ENCODE measurements at regions not wholly inside any gene's neighbourhood (a gene's known extent, or its start where the extent isn't known, plus 50 kb on each side); places are given as distances from the start of the nearest gene placed in this dataset.
A peak's percentile ranks its signal among the peaks of the same experiment; 100 is the strongest.

GRCh38 chr12:68449196-68449595, 117.0 kb upstream of the MDM1 start:
- H3K36me3 ChIP-seq (ENCODE audit: insufficient read depth) = no peaks in the 10 kb centered on the region
- no peak overlapping the region for H3K4me3 ChIP-seq (IDR thresholded peaks at IDR 0.05; ENCODE audit: insufficient read depth, low read depth, low read length)
- H3K4me2 ChIP-seq = no peak overlapping the region; the same call in 1 of the 2 replicates
- no peaks in the 10 kb centered on the region for H3K27me3 ChIP-seq (ENCODE audit: insufficient read depth, low read depth)
- H3K9ac ChIP-seq = no peak overlapping the region
- no peak overlapping the region for H3K27ac ChIP-seq
- H2AFZ ChIP-seq (ENCODE audit: low read depth) = no peak overlapping the region
- no peaks in the 10 kb centered on the region for H3K79me2 ChIP-seq (ENCODE audit: insufficient read depth, low read depth)
- H4K20me1 ChIP-seq (ENCODE audit: insufficient read depth) = no peaks in the 10 kb centered on the region
- TF ChIP-seq CTCF (conservative IDR thresholded peaks at IDR 0.05; ENCODE audit: low read depth, low read length) = no peak
- H3K4me1 ChIP-seq (ENCODE audit: low read depth, poor library complexity, severe bottlenecking) = peaks cover 43% of the 10 kb centered on the region

GRCh38 chr12:68450947-68451260, 118.7 kb upstream of the MDM1 start:
- no peaks in the 10 kb centered on the region for H4K20me1 ChIP-seq (ENCODE audit: insufficient read depth)
- peak overlapping the region; percentile 58 for H3K27ac ChIP-seq
- peak overlapping the region; percentile 19; the same call in 1 of the 2 replicates for H3K9ac ChIP-seq
- H3K4me3 ChIP-seq (IDR thresholded peaks at IDR 0.05; ENCODE audit: insufficient read depth, low read depth, low read length) = no peak overlapping the region
- H3K4me1 ChIP-seq (ENCODE audit: low read depth, poor library complexity, severe bottlenecking) = peaks cover 60% of the 10 kb centered on the region
- peak overlapping the region; percentile 55 for H2AFZ ChIP-seq (ENCODE audit: low read depth)
- H3K79me2 ChIP-seq (ENCODE audit: insufficient read depth, low read depth) = no peaks in the 10 kb centered on the region
- no peaks in the 10 kb centered on the region for H3K27me3 ChIP-seq (ENCODE audit: insufficient read depth, low read depth)
- H3K36me3 ChIP-seq (ENCODE audit: insufficient read depth) = no peaks in the 10 kb centered on the region
- TF ChIP-seq CTCF (conservative IDR thresholded peaks at IDR 0.05; ENCODE audit: low read depth, low read length) = no peak
- H3K4me2 ChIP-seq = peak overlapping the region; percentile 89

DNA sequence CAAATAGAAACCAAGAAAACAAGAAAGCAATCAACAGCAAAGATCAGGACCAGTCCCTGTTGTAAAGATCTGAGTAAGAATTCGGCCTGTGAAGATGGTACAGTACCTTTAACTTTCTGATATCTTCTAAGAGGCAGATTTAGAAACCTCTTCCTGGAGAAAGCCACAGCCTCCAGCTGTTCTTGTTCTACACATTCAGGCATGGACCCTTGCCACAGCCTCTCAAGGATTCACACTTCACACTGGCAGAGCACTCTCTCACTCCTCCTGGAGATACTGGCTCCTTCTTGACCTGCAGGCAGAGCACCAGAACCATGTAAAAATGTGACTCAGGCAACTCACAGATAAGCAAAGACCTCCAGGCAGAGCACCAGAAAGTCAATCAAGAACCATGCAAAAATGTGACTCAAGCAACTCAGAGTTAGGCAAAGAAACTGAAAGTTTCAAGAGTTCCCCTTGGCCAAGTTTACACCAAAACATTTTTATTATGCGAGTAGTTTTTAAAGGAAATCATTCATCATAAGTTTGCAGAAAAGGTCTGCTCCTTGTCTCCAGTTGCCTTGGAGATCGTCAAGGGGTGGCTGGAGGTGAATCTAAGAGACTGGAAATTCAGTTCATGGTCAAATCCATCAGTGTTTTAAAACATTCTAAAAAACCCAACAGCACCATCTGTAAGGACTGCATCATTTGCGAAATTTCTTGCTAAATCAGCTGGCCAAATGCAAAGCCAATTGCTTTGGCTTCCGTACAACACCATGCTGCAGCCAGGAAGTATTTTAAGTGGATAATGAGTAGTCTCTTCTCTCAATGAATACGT, 119.3 kb upstream of the MDM1 start:
- peak overlapping the region; percentile 58 for H3K27ac ChIP-seq
- H3K79me2 ChIP-seq (ENCODE audit: insufficient read depth, low read depth) = no peaks in the 10 kb centered on the region
- peak overlapping the region; percentile 19; the same call in 1 of the 2 replicates for H3K9ac ChIP-seq
- no peaks in the 10 kb centered on the region for H3K36me3 ChIP-seq (ENCODE audit: insufficient read depth)
- peaks cover 66% of the 10 kb centered on the region for H3K4me1 ChIP-seq (ENCODE audit: low read depth, poor library complexity, severe bottlenecking)
- no peaks in the 10 kb centered on the region for H3K27me3 ChIP-seq (ENCODE audit: insufficient read depth, low read depth)
- H3K4me3 ChIP-seq (IDR thresholded peaks at IDR 0.05; ENCODE audit: insufficient read depth, low read depth, low read length) = no peak overlapping the region
- no peaks in the 10 kb centered on the region for H4K20me1 ChIP-seq (ENCODE audit: insufficient read depth)
- H2AFZ ChIP-seq (ENCODE audit: low read depth) = peak overlapping the region; percentile 55
- H3K4me2 ChIP-seq = peak overlapping the region; percentile 89
- TF ChIP-seq CTCF (conservative IDR thresholded peaks at IDR 0.05; ENCODE audit: low read depth, low read length) = no peak

GRCh38 chr12:68452078-68452715, 120.0 kb upstream of the MDM1 start:
- no peak overlapping the region for H3K4me3 ChIP-seq (IDR thresholded peaks at IDR 0.05; ENCODE audit: insufficient read depth, low read depth, low read length)

More at GRCh38 chr12:68452078-68452715, 120.0 kb upstream of the MDM1 start:
- Histone ChIP-seq H2AFZ (ENCODE audit: low read depth) (peak overlapping the region; percentile 55), H3K27me3 (ENCODE audit: insufficient read depth, low read depth) (no peaks in the 10 kb centered on the region), H4K20me1 (ENCODE audit: insufficient read depth) (no peaks in the 10 kb centered on the region), H3K36me3 (ENCODE audit: insufficient read depth) (no peaks in the 10 kb centered on the region), H3K4me2 (peak overlapping the region; percentile 89), H3K79me2 (ENCODE audit: insufficient read depth, low read depth) (no peaks in the 10 kb centered on the region), H3K9ac (no peak overlapping the region), H3K4me1 (ENCODE audit: low read depth, poor library complexity, severe bottlenecking) (peaks cover 67% of the 10 kb centered on the region), H3K27ac (peak overlapping the region; percentile 58)
- TF ChIP-seq CTCF (conservative IDR thresholded peaks at IDR 0.05; ENCODE audit: low read depth, low read length) = no peak

Measured in KMS-11 (cell line).